ENCODE measurements at regions not wholly inside any gene's neighbourhood (a gene's known extent, or its start where the extent isn't known, plus 50 kb on each side); places are given as distances from the start of the nearest gene placed in this dataset.

DNA sequence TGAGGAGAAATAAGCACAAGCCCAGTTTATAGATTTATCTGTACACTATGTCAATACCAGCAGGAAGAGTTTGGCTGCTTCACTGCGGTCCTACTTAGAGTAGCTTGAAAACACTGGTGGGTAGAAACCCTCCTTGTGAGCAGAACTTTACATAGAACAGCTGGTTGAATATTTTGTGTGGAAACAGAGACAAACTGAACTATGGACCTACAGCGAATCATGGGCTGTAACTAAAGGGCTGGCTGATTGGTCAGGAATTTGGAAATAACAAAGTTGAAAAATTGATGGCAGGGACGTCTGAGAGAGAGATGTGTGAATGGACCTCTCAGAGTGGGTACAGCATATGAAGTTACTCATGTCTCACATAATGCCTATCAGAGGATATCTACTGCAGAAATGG, 392.5 kb downstream of the MAN2A1 start:
- TF ChIP-seq, protein P1, sequence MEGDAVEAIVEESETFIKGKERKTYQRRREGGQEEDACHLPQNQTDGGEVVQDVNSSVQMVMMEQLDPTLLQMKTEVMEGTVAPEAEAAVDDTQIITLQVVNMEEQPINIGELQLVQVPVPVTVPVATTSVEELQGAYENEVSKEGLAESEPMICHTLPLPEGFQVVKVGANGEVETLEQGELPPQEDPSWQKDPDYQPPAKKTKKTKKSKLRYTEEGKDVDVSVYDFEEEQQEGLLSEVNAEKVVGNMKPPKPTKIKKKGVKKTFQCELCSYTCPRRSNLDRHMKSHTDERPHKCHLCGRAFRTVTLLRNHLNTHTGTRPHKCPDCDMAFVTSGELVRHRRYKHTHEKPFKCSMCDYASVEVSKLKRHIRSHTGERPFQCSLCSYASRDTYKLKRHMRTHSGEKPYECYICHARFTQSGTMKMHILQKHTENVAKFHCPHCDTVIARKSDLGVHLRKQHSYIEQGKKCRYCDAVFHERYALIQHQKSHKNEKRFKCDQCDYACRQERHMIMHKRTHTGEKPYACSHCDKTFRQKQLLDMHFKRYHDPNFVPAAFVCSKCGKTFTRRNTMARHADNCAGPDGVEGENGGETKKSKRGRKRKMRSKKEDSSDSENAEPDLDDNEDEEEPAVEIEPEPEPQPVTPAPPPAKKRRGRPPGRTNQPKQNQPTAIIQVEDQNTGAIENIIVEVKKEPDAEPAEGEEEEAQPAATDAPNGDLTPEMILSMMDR (IDR thresholded peaks at IDR 0.05; ENCODE audit: extremely low read depth in 1 of 2, insufficient read depth in 1 of 2, low read depth in 1 of 2, low read length in 2 of 2), result no peak
- TF ChIP-seq POLR2A (IDR thresholded peaks at IDR 0.05; ENCODE audit: low read depth, low read length), result no peak

Data from endothelial cell of umbilical vein (primary cell).